WTC11 (cell line): ENCODE measurements at regions not wholly inside any gene's neighbourhood (a gene's known extent, or its start where the extent isn't known, plus 50 kb on each side); places are given as distances from the start of the nearest gene placed in this dataset.

Source experiments
- ATAC-seq: fragments of 200-7000 bp; cut with Tn5 transposase; 2 replicates; pipeline ENCODE4 v1.10.0; 2021; ENCODE audit warnings: mild to moderate bottlenecking, moderate library complexity
- CTCF ChIA-PET: fragments of 300-600 bp; sonication (Branson Sonifier 250); formaldehyde crosslinking; loops from one replicate; lab custom pipeline; 2021; ENCODE audit warnings: antibody characterized with exemption; lab: Charles Lee
- POLR2A ChIA-PET: fragments of 350-600 bp; sonication (Branson Sonifier 250); formaldehyde crosslinking; loops from one replicate; lab custom pipeline; 2021; ENCODE audit warnings: antibody characterized with exemption; lab: Charles Lee
- DNase-seq: peaks from one replicate; pipeline ENCODE4 v3.0.0; 2021; ENCODE audit warnings: low spot score
- H3K27ac Mint-ChIP-seq: 2 replicates; pipeline ENCODE4 v1.8.0; 2021; ENCODE audit warnings: mixed read lengths
- H3K27me3 Mint-ChIP-seq: 2 replicates; pipeline ENCODE4 v1.8.0; 2021; ENCODE audit warnings: low read depth, mild to moderate bottlenecking, moderate library complexity, mixed read lengths
- H3K36me3 Mint-ChIP-seq: 2 replicates; pipeline ENCODE4 v1.8.0; 2021; ENCODE audit warnings: mixed read lengths
- H3K4me1 Mint-ChIP-seq: 2 replicates; pipeline ENCODE4 v1.8.0; 2022; ENCODE audit warnings: mixed read lengths
- H3K4me3 Mint-ChIP-seq: 2 replicates; pipeline ENCODE4 v1.8.0; 2021; ENCODE audit warnings: mild to moderate bottlenecking, moderate library complexity, mixed read lengths
- H3K9me3 Mint-ChIP-seq: 2 replicates; pipeline ENCODE4 v1.8.0; 2021; ENCODE audit warnings: mixed read lengths
- AFF4 ChIP-seq: sonication (generic); formaldehyde crosslinking; IDR thresholded peaks from 2 replicates; pipeline ENCODE4 v1.8.1; 2023; ENCODE audit warnings: mild to moderate bottlenecking, missing genetic modification reagents, borderline replicate concordance
- ESRRA ChIP-seq: sonication (generic); formaldehyde crosslinking; IDR thresholded peaks from 2 replicates; pipeline ENCODE4 v1.8.1; 2022; ENCODE audit warnings: mild to moderate bottlenecking, missing genetic modification reagents, borderline replicate concordance
- ETV6 ChIP-seq: sonication (generic); formaldehyde crosslinking; IDR thresholded peaks from 2 replicates; pipeline ENCODE4 v1.8.1; 2022; ENCODE audit warnings: mild to moderate bottlenecking, missing genetic modification reagents
- GRHL2 ChIP-seq: fragments of 250-450 bp; sonication (Bioruptor Pico); IDR thresholded peaks from 2 replicates; pipeline ENCODE4 v1.8.0; 2022; ENCODE audit warnings: mild to moderate bottlenecking, moderate library complexity; ENCODE audit not compliant: insufficient replicate concordance, severe bottlenecking
- HMGA2 ChIP-seq: fragments of 250-450 bp; sonication (Bioruptor Pico); IDR thresholded peaks from 2 replicates; pipeline ENCODE4 v1.4.0; 2021; ENCODE audit warnings: mild to moderate bottlenecking, moderate library complexity
- RORB ChIP-seq: fragments of 250-450 bp; sonication (Bioruptor Pico); IDR thresholded peaks from 2 replicates; pipeline ENCODE4 v1.9.0; 2021; ENCODE audit warnings: mild to moderate bottlenecking
- TCF7 ChIP-seq: sonication (generic); formaldehyde crosslinking; IDR thresholded peaks from 2 replicates; pipeline ENCODE4 v1.8.0; 2022; ENCODE audit warnings: mild to moderate bottlenecking, low read depth, missing genetic modification reagents, moderate library complexity
- ZNF396 ChIP-seq: fragments of 250-450 bp; sonication (Bioruptor Pico); IDR thresholded peaks from 2 replicates; pipeline ENCODE4 v1.8.0; 2021; ENCODE audit warnings: mild to moderate bottlenecking, moderate library complexity, borderline replicate concordance
- ZNF416 ChIP-seq: fragments of 250-450 bp; sonication (Bioruptor Pico); IDR thresholded peaks from 2 replicates; pipeline ENCODE4 v1.9.0; 2021; ENCODE audit warnings: mild to moderate bottlenecking, inconsistent platforms
- ZNF423 ChIP-seq: fragments of 250-450 bp; sonication (Bioruptor Pico); IDR thresholded peaks from 2 replicates; pipeline ENCODE4 v2.1.2; 2022; ENCODE audit warnings: mild to moderate bottlenecking, moderate library complexity
- TF ChIP-seq, protein P1 (sequence below): fragments of 200-600 bp; IDR thresholded peaks from 2 replicates; pipeline ENCODE4 v1.8.0; 2022; ENCODE audit warnings: antibody characterized with exemption
- TF ChIP-seq, protein P2 (sequence below): fragments of 250-450 bp; sonication (Bioruptor Pico); IDR thresholded peaks from 2 replicates; pipeline ENCODE4 v1.9.0; 2021; ENCODE audit warnings: mild to moderate bottlenecking, borderline replicate concordance
- TF ChIP-seq, protein P3 (sequence below): sonication (generic); formaldehyde crosslinking; IDR thresholded peaks from 2 replicates; pipeline ENCODE4 v1.8.0; 2022; ENCODE audit warnings: mild to moderate bottlenecking, missing genetic modification reagents
- TF ChIP-seq, protein P4 (sequence below): sonication (generic); formaldehyde crosslinking; IDR thresholded peaks from 2 replicates; pipeline ENCODE4 v1.8.0; 2022; ENCODE audit warnings: mild to moderate bottlenecking, missing genetic modification reagents
- TF ChIP-seq, protein P5 (sequence below): sonication (generic); formaldehyde crosslinking; IDR thresholded peaks from 2 replicates; pipeline ENCODE4 v1.8.1; 2023; ENCODE audit warnings: mild to moderate bottlenecking, missing genetic modification reagents, moderate library complexity

- no peak overlapping the region for H3K4me3 Mint-ChIP-seq
- no peaks in the 10 kb centered on the region for H3K36me3 Mint-ChIP-seq
- H3K27ac Mint-ChIP-seq: no peak overlapping the region
- peaks cover 7% of the 10 kb centered on the region for H3K9me3 Mint-ChIP-seq
- peaks cover 11% of the 10 kb centered on the region; the same call in 1 of the 2 replicates for H3K27me3 Mint-ChIP-seq
- peaks cover 29% of the 10 kb centered on the region for H3K4me1 Mint-ChIP-seq
- ChIA-PET CTCF (interaction anchor here (0.7 kb wide), 1 partner anchor 284 kb away, joined by 3 read pairs; no protein-coding TSS in a partner anchor), POLR2A (interaction anchor here (0.5 kb wide), 1 partner anchor 470 kb away, joined by 3 read pairs; no protein-coding TSS in a partner anchor)
- no peak for ATAC-seq
- TF ChIP-seq, protein P1, sequence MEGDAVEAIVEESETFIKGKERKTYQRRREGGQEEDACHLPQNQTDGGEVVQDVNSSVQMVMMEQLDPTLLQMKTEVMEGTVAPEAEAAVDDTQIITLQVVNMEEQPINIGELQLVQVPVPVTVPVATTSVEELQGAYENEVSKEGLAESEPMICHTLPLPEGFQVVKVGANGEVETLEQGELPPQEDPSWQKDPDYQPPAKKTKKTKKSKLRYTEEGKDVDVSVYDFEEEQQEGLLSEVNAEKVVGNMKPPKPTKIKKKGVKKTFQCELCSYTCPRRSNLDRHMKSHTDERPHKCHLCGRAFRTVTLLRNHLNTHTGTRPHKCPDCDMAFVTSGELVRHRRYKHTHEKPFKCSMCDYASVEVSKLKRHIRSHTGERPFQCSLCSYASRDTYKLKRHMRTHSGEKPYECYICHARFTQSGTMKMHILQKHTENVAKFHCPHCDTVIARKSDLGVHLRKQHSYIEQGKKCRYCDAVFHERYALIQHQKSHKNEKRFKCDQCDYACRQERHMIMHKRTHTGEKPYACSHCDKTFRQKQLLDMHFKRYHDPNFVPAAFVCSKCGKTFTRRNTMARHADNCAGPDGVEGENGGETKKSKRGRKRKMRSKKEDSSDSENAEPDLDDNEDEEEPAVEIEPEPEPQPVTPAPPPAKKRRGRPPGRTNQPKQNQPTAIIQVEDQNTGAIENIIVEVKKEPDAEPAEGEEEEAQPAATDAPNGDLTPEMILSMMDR: no peak
- TF ChIP-seq TCF7: no peak
- no peak for TF ChIP-seq GRHL2 (CRISPR knock-in tag)
- TF ChIP-seq HMGA2: no peak
- TF ChIP-seq, protein P2, sequence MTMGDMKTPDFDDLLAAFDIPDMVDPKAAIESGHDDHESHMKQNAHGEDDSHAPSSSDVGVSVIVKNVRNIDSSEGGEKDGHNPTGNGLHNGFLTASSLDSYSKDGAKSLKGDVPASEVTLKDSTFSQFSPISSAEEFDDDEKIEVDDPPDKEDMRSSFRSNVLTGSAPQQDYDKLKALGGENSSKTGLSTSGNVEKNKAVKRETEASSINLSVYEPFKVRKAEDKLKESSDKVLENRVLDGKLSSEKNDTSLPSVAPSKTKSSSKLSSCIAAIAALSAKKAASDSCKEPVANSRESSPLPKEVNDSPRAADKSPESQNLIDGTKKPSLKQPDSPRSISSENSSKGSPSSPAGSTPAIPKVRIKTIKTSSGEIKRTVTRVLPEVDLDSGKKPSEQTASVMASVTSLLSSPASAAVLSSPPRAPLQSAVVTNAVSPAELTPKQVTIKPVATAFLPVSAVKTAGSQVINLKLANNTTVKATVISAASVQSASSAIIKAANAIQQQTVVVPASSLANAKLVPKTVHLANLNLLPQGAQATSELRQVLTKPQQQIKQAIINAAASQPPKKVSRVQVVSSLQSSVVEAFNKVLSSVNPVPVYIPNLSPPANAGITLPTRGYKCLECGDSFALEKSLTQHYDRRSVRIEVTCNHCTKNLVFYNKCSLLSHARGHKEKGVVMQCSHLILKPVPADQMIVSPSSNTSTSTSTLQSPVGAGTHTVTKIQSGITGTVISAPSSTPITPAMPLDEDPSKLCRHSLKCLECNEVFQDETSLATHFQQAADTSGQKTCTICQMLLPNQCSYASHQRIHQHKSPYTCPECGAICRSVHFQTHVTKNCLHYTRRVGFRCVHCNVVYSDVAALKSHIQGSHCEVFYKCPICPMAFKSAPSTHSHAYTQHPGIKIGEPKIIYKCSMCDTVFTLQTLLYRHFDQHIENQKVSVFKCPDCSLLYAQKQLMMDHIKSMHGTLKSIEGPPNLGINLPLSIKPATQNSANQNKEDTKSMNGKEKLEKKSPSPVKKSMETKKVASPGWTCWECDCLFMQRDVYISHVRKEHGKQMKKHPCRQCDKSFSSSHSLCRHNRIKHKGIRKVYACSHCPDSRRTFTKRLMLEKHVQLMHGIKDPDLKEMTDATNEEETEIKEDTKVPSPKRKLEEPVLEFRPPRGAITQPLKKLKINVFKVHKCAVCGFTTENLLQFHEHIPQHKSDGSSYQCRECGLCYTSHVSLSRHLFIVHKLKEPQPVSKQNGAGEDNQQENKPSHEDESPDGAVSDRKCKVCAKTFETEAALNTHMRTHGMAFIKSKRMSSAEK (CRISPR knock-in tag): no peak
- no peak for TF ChIP-seq ESRRA (CRISPR knock-in tag)
- no peak for TF ChIP-seq ZNF416 (CRISPR knock-in tag)
- no peak for TF ChIP-seq ZNF396 (CRISPR knock-in tag)
- TF ChIP-seq, protein P3, sequence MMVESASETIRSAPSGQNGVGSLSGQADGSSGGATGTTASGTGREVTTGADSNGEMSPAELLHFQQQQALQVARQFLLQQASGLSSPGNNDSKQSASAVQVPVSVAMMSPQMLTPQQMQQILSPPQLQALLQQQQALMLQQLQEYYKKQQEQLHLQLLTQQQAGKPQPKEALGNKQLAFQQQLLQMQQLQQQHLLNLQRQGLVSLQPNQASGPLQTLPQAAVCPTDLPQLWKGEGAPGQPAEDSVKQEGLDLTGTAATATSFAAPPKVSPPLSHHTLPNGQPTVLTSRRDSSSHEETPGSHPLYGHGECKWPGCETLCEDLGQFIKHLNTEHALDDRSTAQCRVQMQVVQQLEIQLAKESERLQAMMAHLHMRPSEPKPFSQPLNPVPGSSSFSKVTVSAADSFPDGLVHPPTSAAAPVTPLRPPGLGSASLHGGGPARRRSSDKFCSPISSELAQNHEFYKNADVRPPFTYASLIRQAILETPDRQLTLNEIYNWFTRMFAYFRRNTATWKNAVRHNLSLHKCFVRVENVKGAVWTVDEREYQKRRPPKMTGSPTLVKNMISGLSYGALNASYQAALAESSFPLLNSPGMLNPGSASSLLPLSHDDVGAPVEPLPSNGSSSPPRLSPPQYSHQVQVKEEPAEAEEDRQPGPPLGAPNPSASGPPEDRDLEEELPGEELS (CRISPR knock-in tag): no peak
- TF ChIP-seq ETV6 (CRISPR knock-in tag): no peak
- DNase-seq: no peak
Measured at GRCh38 chr3:194031349-194031748, 104.6 kb upstream of the HES1 start.

DNA sequence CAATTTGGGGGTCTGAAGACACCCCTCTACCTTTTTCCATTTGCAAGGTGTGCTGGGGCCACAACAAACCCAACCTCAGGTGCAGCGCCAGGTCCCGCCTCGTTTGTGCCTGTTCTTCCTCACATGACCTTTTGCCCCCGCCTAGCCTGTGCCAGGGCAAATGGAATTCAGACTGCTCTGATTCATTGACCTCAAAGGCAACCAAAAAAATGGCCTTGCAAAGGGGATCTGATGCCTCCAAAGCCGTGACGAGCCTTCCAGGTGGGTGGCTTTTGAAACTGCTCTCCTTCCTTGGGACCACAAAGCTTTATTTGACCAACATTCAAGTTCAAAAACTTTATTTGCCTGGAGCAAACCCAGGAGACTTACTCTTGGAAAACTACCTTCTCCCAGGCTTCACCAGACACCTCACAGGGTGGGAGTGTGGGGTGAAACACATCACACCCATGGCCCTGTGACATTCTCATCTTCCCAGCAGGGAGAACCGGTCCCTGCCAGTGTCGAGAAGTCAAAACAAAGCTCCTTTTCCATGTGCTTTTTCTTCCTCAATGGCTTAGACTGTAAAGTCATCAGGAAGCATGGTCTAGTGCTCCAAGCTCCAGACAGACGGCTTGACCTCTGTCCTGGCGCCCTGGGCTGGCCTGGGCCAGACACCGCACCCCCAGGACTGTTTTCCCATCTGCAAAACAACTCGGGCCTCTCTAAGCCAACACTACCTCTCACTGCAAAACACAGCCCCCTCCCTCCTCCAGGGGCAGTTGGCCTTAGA is 103.9 kb upstream of the HES1 start:
- ATAC-seq (no peak; the same call in 1 of the 2 replicates), DNase-seq (no peak)
- Mint-ChIP-seq H3K27ac (no peak overlapping the region), H3K4me1 (peaks cover 29% of the 10 kb centered on the region), H3K4me3 (no peak overlapping the region), H3K36me3 (no peaks in the 10 kb centered on the region), H3K9me3 (peaks cover 7% of the 10 kb centered on the region), H3K27me3 (peaks cover 11% of the 10 kb centered on the region; the same call in 1 of the 2 replicates)
- CTCF ChIA-PET: interaction anchor here (0.7 to 1.9 kb wide), 2 partner anchors 283 to 284 kb away, joined by 3 to 8 read pairs; no protein-coding TSS in a partner anchor
- POLR2A ChIA-PET: no interaction called here
- no peak for TF ChIP-seq ETV6 (CRISPR knock-in tag)
- no peak for TF ChIP-seq RORB (CRISPR knock-in tag)
- TF ChIP-seq, protein P4, sequence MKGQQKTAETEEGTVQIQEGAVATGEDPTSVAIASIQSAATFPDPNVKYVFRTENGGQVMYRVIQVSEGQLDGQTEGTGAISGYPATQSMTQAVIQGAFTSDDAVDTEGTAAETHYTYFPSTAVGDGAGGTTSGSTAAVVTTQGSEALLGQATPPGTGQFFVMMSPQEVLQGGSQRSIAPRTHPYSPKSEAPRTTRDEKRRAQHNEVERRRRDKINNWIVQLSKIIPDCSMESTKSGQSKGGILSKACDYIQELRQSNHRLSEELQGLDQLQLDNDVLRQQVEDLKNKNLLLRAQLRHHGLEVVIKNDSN (CRISPR knock-in tag): no peak
- TF ChIP-seq ZNF423 (CRISPR knock-in tag): no peak
- TF ChIP-seq, protein P5, sequence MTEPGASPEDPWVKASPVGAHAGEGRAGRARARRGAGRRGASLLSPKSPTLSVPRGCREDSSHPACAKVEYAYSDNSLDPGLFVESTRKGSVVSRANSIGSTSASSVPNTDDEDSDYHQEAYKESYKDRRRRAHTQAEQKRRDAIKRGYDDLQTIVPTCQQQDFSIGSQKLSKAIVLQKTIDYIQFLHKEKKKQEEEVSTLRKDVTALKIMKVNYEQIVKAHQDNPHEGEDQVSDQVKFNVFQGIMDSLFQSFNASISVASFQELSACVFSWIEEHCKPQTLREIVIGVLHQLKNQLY (CRISPR knock-in tag): no peak
- no peak for TF ChIP-seq AFF4 (CRISPR knock-in tag)
- TF ChIP-seq, protein P3 (CRISPR knock-in tag): no peak
- no peak for TF ChIP-seq GRHL2 (CRISPR knock-in tag)
